ENCODE measurements at regions not wholly inside any gene's neighbourhood (a gene's known extent, or its start where the extent isn't known, plus 50 kb on each side); places are given as distances from the start of the nearest gene placed in this dataset.

GRCh38 chr11:30798547-30799236 lies 212.5 kb upstream of the MPPED2 start:
- no peak for TF ChIP-seq POLR2A (IDR thresholded peaks at IDR 0.05)
- no peak for TF ChIP-seq CTCF (IDR thresholded peaks at IDR 0.05)
